Activated CD4-positive, alpha-beta T cell treated with anti-CD3 and anti-CD28 coated beads, Interleukin-2, amount 10 ng/mL, durations not matched to agents 24 days and 14 days (primary cell): ENCODE measurements at regions not wholly inside any gene's neighbourhood (a gene's known extent, or its start where the extent isn't known, plus 50 kb on each side); places are given as distances from the start of the nearest gene placed in this dataset.

Experiments used
- DNase-seq: peaks from one replicate; pipeline ENCODE4 v3.0.0; 2022
- H3K27ac Mint-ChIP-seq: one replicate; pipeline ENCODE4 v1.8.0; 2022; ENCODE audit warnings: mild to moderate bottlenecking, mixed read lengths
- H3K27me3 Mint-ChIP-seq: one replicate; pipeline ENCODE4 v1.8.0; 2022; ENCODE audit warnings: mixed read lengths
- H3K36me3 Mint-ChIP-seq: one replicate; pipeline ENCODE4 v1.8.0; 2022; ENCODE audit warnings: low read depth, mild to moderate bottlenecking, mixed read lengths
- H3K4me1 Mint-ChIP-seq: one replicate; pipeline ENCODE4 v1.8.0; 2021; ENCODE audit warnings: mixed read lengths
- H3K4me3 Mint-ChIP-seq: one replicate; pipeline ENCODE4 v1.8.0; 2022; ENCODE audit warnings: mild to moderate bottlenecking, moderate library complexity, mixed read lengths
- H3K9me3 Mint-ChIP-seq: one replicate; pipeline ENCODE4 v1.8.0; 2021; ENCODE audit warnings: mixed read lengths
- intact Hi-C: fragments of 100-400 bp; cut with micrococcal nuclease; formaldehyde crosslinking; loops from one replicate; pipeline ENCODE4 v1.15.1; 2023

GRCh38 chr2:217294818-217295217 is 435.0 kb upstream of the TNP1 start:
- intact Hi-C loops, result no loop called here
- Mint-ChIP-seq H3K27ac (no peak overlapping the region), H3K27me3 (no peaks in the 10 kb centered on the region), H3K4me1 (no peaks in the 10 kb centered on the region), H3K9me3 (peaks cover 4% of the 10 kb centered on the region), H3K4me3 (no peak overlapping the region), H3K36me3 (no peaks in the 10 kb centered on the region)
- DNase-seq, result no peak

GRCh38 chr2:217294211-217294610 is 434.3 kb upstream of the TNP1 start:
- Mint-ChIP-seq H3K4me3 (no peak overlapping the region), H3K9me3 (peaks cover 4% of the 10 kb centered on the region), H3K4me1 (no peaks in the 10 kb centered on the region), H3K27me3 (no peaks in the 10 kb centered on the region), H3K27ac (no peak overlapping the region), H3K36me3 (no peaks in the 10 kb centered on the region)
- intact Hi-C loops, result no loop called here
- DNase-seq, result no peak

- H3K36me3 Mint-ChIP-seq, result no peaks in the 10 kb centered on the region
Measured at GRCh38 chr2:217293607-217294006, 433.7 kb upstream of the TNP1 start.

GRCh38 chr2:217293046-217293445 is 433.2 kb upstream of the TNP1 start:
- H3K36me3 Mint-ChIP-seq, result no peaks in the 10 kb centered on the region
- intact Hi-C loops, result no loop called here
- DNase-seq, result no peak
- no peaks in the 10 kb centered on the region for H3K27me3 Mint-ChIP-seq
- no peak overlapping the region for H3K27ac Mint-ChIP-seq
- no peak overlapping the region for H3K4me3 Mint-ChIP-seq
- H3K4me1 Mint-ChIP-seq, result no peaks in the 10 kb centered on the region
- H3K9me3 Mint-ChIP-seq, result peaks cover 7% of the 10 kb centered on the region

More at GRCh38 chr2:217293607-217294006, 433.7 kb upstream of the TNP1 start:
- no peak overlapping the region for H3K4me3 Mint-ChIP-seq
- intact Hi-C loops, result no loop called here
- DNase-seq, result no peak
- H3K27ac Mint-ChIP-seq, result no peak overlapping the region
- H3K9me3 Mint-ChIP-seq, result peaks cover 4% of the 10 kb centered on the region
- H3K4me1 Mint-ChIP-seq, result no peaks in the 10 kb centered on the region
- no peaks in the 10 kb centered on the region for H3K27me3 Mint-ChIP-seq

- Mint-ChIP-seq H3K27me3 (no peaks in the 10 kb centered on the region), H3K4me3 (no peak overlapping the region), H3K27ac (no peak overlapping the region), H3K36me3 (no peaks in the 10 kb centered on the region), H3K9me3 (peaks cover 10% of the 10 kb centered on the region), H3K4me1 (no peaks in the 10 kb centered on the region)
- intact Hi-C loops, result no loop called here
- DNase-seq, result no peak
Measured at GRCh38 chr2:217291259-217291658, 431.4 kb upstream of the TNP1 start.

GRCh38 chr2:217290467-217290866 is 430.6 kb upstream of the TNP1 start:
- Mint-ChIP-seq H3K4me1 (no peaks in the 10 kb centered on the region), H3K27ac (no peak overlapping the region), H3K9me3 (peaks cover 10% of the 10 kb centered on the region), H3K36me3 (no peaks in the 10 kb centered on the region), H3K4me3 (no peak overlapping the region), H3K27me3 (no peaks in the 10 kb centered on the region)
- DNase-seq, result no peak
- intact Hi-C loops, result no loop called here

GRCh38 chr2:217289907-217290280 is 430.0 kb upstream of the TNP1 start:
- intact Hi-C loops, result no loop called here
- no peak overlapping the region for H3K27ac Mint-ChIP-seq
- H3K36me3 Mint-ChIP-seq, result no peaks in the 10 kb centered on the region
- H3K4me3 Mint-ChIP-seq, result no peak overlapping the region
- peaks cover 10% of the 10 kb centered on the region for H3K9me3 Mint-ChIP-seq
- no peaks in the 10 kb centered on the region for H3K4me1 Mint-ChIP-seq
- no peaks in the 10 kb centered on the region for H3K27me3 Mint-ChIP-seq
- DNase-seq, result no peak

- Mint-ChIP-seq H3K27me3 (no peaks in the 10 kb centered on the region), H3K4me3 (no peak overlapping the region), H3K4me1 (no peaks in the 10 kb centered on the region), H3K27ac (no peak overlapping the region), H3K36me3 (no peaks in the 10 kb centered on the region), H3K9me3 (peaks cover 10% of the 10 kb centered on the region)
- intact Hi-C loops, result no loop called here
- no peak for DNase-seq
Measured at GRCh38 chr2:217289177-217289906, 429.5 kb upstream of the TNP1 start.

GRCh38 chr2:217288472-217289063 is 428.7 kb upstream of the TNP1 start:
- DNase-seq, result no peak
- H3K27ac Mint-ChIP-seq, result no peak overlapping the region
- intact Hi-C loops, result no loop called here
- H3K9me3 Mint-ChIP-seq, result peaks cover 10% of the 10 kb centered on the region
- no peaks in the 10 kb centered on the region for H3K4me1 Mint-ChIP-seq
- H3K36me3 Mint-ChIP-seq, result no peaks in the 10 kb centered on the region
- no peak overlapping the region for H3K4me3 Mint-ChIP-seq
- H3K27me3 Mint-ChIP-seq, result no peaks in the 10 kb centered on the region

- no peak for DNase-seq
- intact Hi-C loops, result no loop called here
- Mint-ChIP-seq H3K9me3 (peaks cover 10% of the 10 kb centered on the region), H3K27me3 (no peaks in the 10 kb centered on the region), H3K4me1 (no peaks in the 10 kb centered on the region), H3K27ac (no peak overlapping the region), H3K36me3 (no peaks in the 10 kb centered on the region), H3K4me3 (no peak overlapping the region)
Measured at GRCh38 chr2:217286833-217287232, 427.0 kb upstream of the TNP1 start.

- Mint-ChIP-seq H3K36me3 (no peaks in the 10 kb centered on the region), H3K4me3 (no peak overlapping the region), H3K9me3 (peaks cover 10% of the 10 kb centered on the region), H3K27ac (no peak overlapping the region), H3K27me3 (no peaks in the 10 kb centered on the region), H3K4me1 (no peaks in the 10 kb centered on the region)
- intact Hi-C loops, result no loop called here
- DNase-seq, result no peak
Measured at GRCh38 chr2:217285926-217286325, 426.1 kb upstream of the TNP1 start.

GRCh38 chr2:217283460-217283859 is 423.6 kb upstream of the TNP1 start:
- intact Hi-C loops, result no loop called here
- H3K36me3 Mint-ChIP-seq, result no peaks in the 10 kb centered on the region
- H3K4me3 Mint-ChIP-seq, result no peak overlapping the region
- no peaks in the 10 kb centered on the region for H3K27me3 Mint-ChIP-seq
- H3K9me3 Mint-ChIP-seq, result peaks cover 10% of the 10 kb centered on the region
- H3K27ac Mint-ChIP-seq, result no peak overlapping the region
- no peaks in the 10 kb centered on the region for H3K4me1 Mint-ChIP-seq
- DNase-seq, result no peak

- no peaks in the 10 kb centered on the region for H3K4me1 Mint-ChIP-seq
- H3K9me3 Mint-ChIP-seq, result peaks cover 3% of the 10 kb centered on the region
- DNase-seq, result no peak
- intact Hi-C loops, result no loop called here
- H3K27ac Mint-ChIP-seq, result no peak overlapping the region
- H3K4me3 Mint-ChIP-seq, result no peak overlapping the region
- no peaks in the 10 kb centered on the region for H3K36me3 Mint-ChIP-seq
- no peaks in the 10 kb centered on the region for H3K27me3 Mint-ChIP-seq
Measured at GRCh38 chr2:217282531-217282930, 422.7 kb upstream of the TNP1 start.

GRCh38 chr2:217279556-217279955 is 419.7 kb upstream of the TNP1 start:
- intact Hi-C loops, result no loop called here
- no peaks in the 10 kb centered on the region for H3K4me1 Mint-ChIP-seq
- H3K27me3 Mint-ChIP-seq, result no peaks in the 10 kb centered on the region
- no peaks in the 10 kb centered on the region for H3K36me3 Mint-ChIP-seq
- no peak overlapping the region for H3K27ac Mint-ChIP-seq
- H3K9me3 Mint-ChIP-seq, result no peaks in the 10 kb centered on the region
- DNase-seq, result no peak
- no peak overlapping the region for H3K4me3 Mint-ChIP-seq

- no peak for DNase-seq
- H3K27ac Mint-ChIP-seq, result no peak overlapping the region
- H3K27me3 Mint-ChIP-seq, result no peaks in the 10 kb centered on the region
- no peaks in the 10 kb centered on the region for H3K36me3 Mint-ChIP-seq
- intact Hi-C loops, result no loop called here
- no peaks in the 10 kb centered on the region for H3K9me3 Mint-ChIP-seq
- no peak overlapping the region for H3K4me3 Mint-ChIP-seq
- H3K4me1 Mint-ChIP-seq, result no peaks in the 10 kb centered on the region
Measured at GRCh38 chr2:217279140-217279539, 419.3 kb upstream of the TNP1 start.
